ENCODE measurements at regions not wholly inside any gene's neighbourhood (a gene's known extent, or its start where the extent isn't known, plus 50 kb on each side); places are given as distances from the start of the nearest gene placed in this dataset.

GRCh38 chr9:61665330-61665751 lies 475.5 kb downstream of the SPATA31A7 start:
- H4K20me1 ChIP-seq (replicated peaks in 1 of 2; ENCODE audit: control insufficient read depth in 1 of 2, insufficient read depth in 2 of 2, low read length in 2 of 2): no peaks in the 10 kb centered on the region
- no peak overlapping the region for H3K18ac ChIP-seq (ENCODE audit: extremely low read depth, low read length)
- CTCF ChIA-PET (ENCODE audit: partially characterized antibody): no interaction called here
- no peaks in the 10 kb centered on the region for H3K23me2 ChIP-seq (ENCODE audit: low read depth, low read length)
- no peak overlapping the region for H3K23ac ChIP-seq (ENCODE audit: insufficient read length)
- no peak overlapping the region for H4K8ac ChIP-seq (ENCODE audit: extremely low read depth, insufficient read depth, low read length)
- H3K79me1 ChIP-seq (ENCODE audit: low read depth, low read length): no peaks in the 10 kb centered on the region
- H3K4me2 ChIP-seq (ENCODE audit: insufficient read depth in 1 of 2, low read depth in 2 of 2, low read length in 2 of 2): no peak overlapping the region
- H2BK12ac ChIP-seq (ENCODE audit: low read depth, low read length): no peak overlapping the region
- H3K56ac ChIP-seq (replicated peaks; ENCODE audit: insufficient read length, low read depth, low read length): no peak overlapping the region
- no peak overlapping the region for H3K9ac ChIP-seq (replicated peaks in 1 of 4; ENCODE audit: extremely low read depth in 1 of 4, low read depth in 3 of 4, low read length in 3 of 4)
- H2AK5ac ChIP-seq (ENCODE audit: low read depth, low read length): no peak overlapping the region
- no peaks in the 10 kb centered on the region for H3K79me2 ChIP-seq (ENCODE audit: control insufficient read depth in 1 of 2, insufficient read depth in 2 of 2, low read length in 2 of 2)
- 94% methylated on average over 17 of the region's 22 CpGs; no CpG with 5 or more reads in 1 of the 2 experiments for WGBS, 2 experiments (ENCODE audit: extremely low coverage in 1 of 2, insufficient coverage in 1 of 2, insufficient read length in 1 of 2, insufficient replicate concordance in 2 of 2, low coverage in 1 of 2, low lambda C conversion rate in 2 of 2, missing lambda C conversion rate in 1 of 2)
- H3K14ac ChIP-seq (ENCODE audit: insufficient read length): no peak overlapping the region
- no peaks in the 10 kb centered on the region for H3K36me3 ChIP-seq (ENCODE audit: control insufficient read depth in 2 of 4, insufficient read depth in 4 of 4, low read length in 3 of 4)
- H3K9me3 ChIP-seq (ENCODE audit: insufficient read depth in 2 of 2, low read depth in 1 of 2, low read length in 1 of 2): peaks cover 10 to 56% of the 10 kb centered on the region in 2 experiments; a peak in 3 of 4 replicates
- no peak overlapping the region for H2AFZ ChIP-seq (ENCODE audit: low read length)
- H3K4me3 ChIP-seq (ENCODE audit: extremely low read depth in 1 of 4, insufficient read depth in 2 of 4, low read depth in 3 of 4, low read length in 4 of 4): no peak overlapping the region
- no peak overlapping the region for H4K5ac ChIP-seq (ENCODE audit: insufficient read length, low read depth, low read length)
- H2BK15ac ChIP-seq (ENCODE audit: low read length): no peak overlapping the region
- H3K27me3 ChIP-seq (replicated peaks in 1 of 4; ENCODE audit: control insufficient read depth in 3 of 4, extremely low read depth in 1 of 4, insufficient read depth in 3 of 4, low read length in 3 of 4): peaks cover 0 to 1% (median 0%) of the 10 kb centered on the region in 4 experiments; a peak in 1 of 7 replicates
- FAIRE-seq (no peak), DNase-seq (ENCODE audit: low read depth in 1 of 2, low spot score in 2 of 2) (no peak)
- no peak overlapping the region for H2BK20ac ChIP-seq (ENCODE audit: low read length)
- H3K4me1 ChIP-seq (replicated peaks in 1 of 4; ENCODE audit: control insufficient read depth in 3 of 4, insufficient read depth in 4 of 4, low read length in 3 of 4): no peaks in the 10 kb centered on the region
- no peak overlapping the region for H3K27ac ChIP-seq (ENCODE audit: low read depth, low read length)
- H4K91ac ChIP-seq (replicated peaks; ENCODE audit: insufficient read length, low read length): no peak overlapping the region
- H3K4ac ChIP-seq (replicated peaks; ENCODE audit: insufficient read length, low read depth, low read length): no peak overlapping the region
- POLR2A ChIA-PET (ENCODE audit: partially characterized antibody): no interaction called here
- H2BK5ac ChIP-seq (ENCODE audit: low read depth, low read length): no peak overlapping the region
- H2BK120ac ChIP-seq (replicated peaks; ENCODE audit: low read depth, low read length): no peak overlapping the region
- TF ChIP-seq ASH2L (IDR thresholded peaks at IDR 0.05; ENCODE audit: low read length) (no peak), SP4 (IDR thresholded peaks at IDR 0.05; ENCODE audit: low read length) (no peak)

Measured in H1 (cell line).